Keratinocyte (primary cell): ENCODE measurements at regions not wholly inside any gene's neighbourhood (a gene's known extent, or its start where the extent isn't known, plus 50 kb on each side); places are given as distances from the start of the nearest gene placed in this dataset.

Source experiments
- DNase-seq: peaks from one replicate; pipeline ENCODE4 v3.0.0-alpha.2; 2011; ENCODE audit warnings: low read depth, missing footprints, low spot score
- FAIRE-seq: peaks from 2 replicates; lab custom pipeline; 2011; peaks lifted over from hg19 to GRCh38; lab: Jason Lieb, UNC
- H2AFZ ChIP-seq: 2 replicates; pipeline ENCODE4 v1.6.0; 2012; ENCODE audit warnings: low read length, control low read depth, inconsistent platforms; ENCODE audit not compliant: control insufficient read depth
- H3K27ac ChIP-seq: 2 replicates; pipeline ENCODE4 v1.5.1; 2011; ENCODE audit warnings: low read length; ENCODE audit not compliant: control insufficient read depth, insufficient read depth
- H3K27me3 ChIP-seq: 3 replicates; pipeline ENCODE4 v1.6.0; 2011; ENCODE audit warnings: low read length; ENCODE audit not compliant: control insufficient read depth, insufficient read depth; ENCODE audit errors: extremely low read depth
- H3K36me3 ChIP-seq, 2 experiments: 2 replicates in 1 of 2; 3 replicates in 1 of 2; pipeline ENCODE4 v1.5.1; 2011; ENCODE audit warnings: low read length in 2 of 2, mild to moderate bottlenecking in 1 of 2; ENCODE audit not compliant: control insufficient read depth in 2 of 2, insufficient read depth in 2 of 2; ENCODE audit errors: extremely low read depth in 1 of 2
- H3K4me1 ChIP-seq: 3 replicates; pipeline ENCODE4 v1.5.1; 2011; ENCODE audit warnings: low read length; ENCODE audit not compliant: control insufficient read depth, insufficient read depth; ENCODE audit errors: extremely low read depth
- H3K4me2 ChIP-seq: 3 replicates; pipeline ENCODE4 v1.6.0; 2011; ENCODE audit warnings: low read depth, low read length; ENCODE audit not compliant: control insufficient read depth, insufficient read depth; ENCODE audit errors: extremely low read depth
- H3K4me3 ChIP-seq, 3 experiments: fragments of 200-600 bp in 1 of 3; sonication (generic) in 1 of 3; 2 replicates in 2 of 3; 3 replicates in 1 of 3; pipeline ENCODE4 v1.5.1; 2011 to 2016; ENCODE audit warnings: low read length in 3 of 3, mild to moderate bottlenecking in 3 of 3, control low read depth in 2 of 3, inconsistent platforms in 1 of 3, low read depth in 1 of 3, mixed read lengths in 1 of 3, mixed run types in 1 of 3, moderate library complexity in 1 of 3; ENCODE audit not compliant: control insufficient read depth in 2 of 3, insufficient read depth in 2 of 3; ENCODE audit errors: extremely low read depth in 1 of 3
- H3K79me2 ChIP-seq: 2 replicates; pipeline ENCODE4 v1.6.0; 2012; ENCODE audit warnings: low read length; ENCODE audit not compliant: control insufficient read depth, insufficient read depth
- H3K9ac ChIP-seq: 3 replicates; pipeline ENCODE4 v1.6.0; 2011; ENCODE audit warnings: low read length; ENCODE audit not compliant: control insufficient read depth, insufficient read depth; ENCODE audit errors: extremely low read depth
- H3K9me1 ChIP-seq: 3 replicates; pipeline ENCODE4 v1.6.0; 2011; ENCODE audit warnings: low read length; ENCODE audit not compliant: control insufficient read depth, insufficient read depth; ENCODE audit errors: extremely low read depth
- H3K9me3 ChIP-seq: 2 replicates; pipeline ENCODE4 v1.5.1; 2012; ENCODE audit warnings: low read depth, low read length; ENCODE audit not compliant: control insufficient read depth
- H4K20me1 ChIP-seq: 3 replicates; pipeline ENCODE4 v1.6.0; 2011; ENCODE audit warnings: low read length; ENCODE audit not compliant: control insufficient read depth, insufficient read depth; ENCODE audit errors: extremely low read depth
- EZH2 ChIP-seq: IDR thresholded peaks from one replicate; pipeline ENCODE4 v1.6.1; 2012; ENCODE audit warnings: inconsistent platforms, mild to moderate bottlenecking, low read length, moderate library complexity
- dilution Hi-C: fragments of 300-500 bp; cut with MboI; formaldehyde crosslinking; loops from one replicate; pipeline ENCODE4 v1.7.0; 2020; ENCODE audit warnings: low sequenced_read_pairs; ENCODE audit not compliant: extremely low pct_ligation_motif_present
- TF ChIP-seq, protein P1 (sequence below), 3 experiments: IDR thresholded peaks in 1 of 3; conservative IDR thresholded peaks in 1 of 3; optimal IDR thresholded peaks in 1 of 3; 2 replicates in 2 of 3; 3 replicates in 1 of 3; pipeline versions ENCODE3 to v1.5.1; 2011; ENCODE audit warnings: low read length in 3 of 3, mild to moderate bottlenecking in 3 of 3, moderate library complexity in 2 of 3, control low read depth in 1 of 3, inconsistent platforms in 1 of 3; ENCODE audit not compliant: insufficient read depth in 2 of 3; ENCODE audit errors: extremely low read depth in 1 of 3

DNA sequence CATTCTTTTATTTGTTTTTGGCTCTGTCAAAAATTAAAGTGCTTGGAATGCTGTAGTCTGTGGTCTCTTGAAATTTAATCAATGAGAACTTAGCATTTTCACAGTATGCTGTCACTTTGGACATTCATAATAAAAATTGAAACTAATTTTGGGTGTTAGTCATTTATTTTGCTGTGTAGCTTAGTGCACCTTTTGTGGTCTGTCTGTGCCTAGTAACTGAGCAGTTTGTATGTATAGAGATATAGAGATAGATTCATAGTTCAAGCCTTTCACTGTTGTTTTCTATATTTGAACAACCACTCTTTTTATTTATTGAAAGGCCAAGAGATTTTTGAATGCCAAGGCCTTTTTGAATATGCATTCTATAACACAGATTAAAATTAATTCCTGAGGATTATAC lies 86.4 kb upstream of the TIAM2 start:
- no peak overlapping the region for H3K4me2 ChIP-seq
- no peaks in the 10 kb centered on the region for H3K9me3 ChIP-seq
- no peak overlapping the region for H3K9ac ChIP-seq
- dilution Hi-C loops: no loop called here
- no peaks in the 10 kb centered on the region for H3K9me1 ChIP-seq
- no peak overlapping the region for H2AFZ ChIP-seq
- no peak overlapping the region for H3K4me3 ChIP-seq
- H3K79me2 ChIP-seq: no peaks in the 10 kb centered on the region
- TF ChIP-seq, protein P1, sequence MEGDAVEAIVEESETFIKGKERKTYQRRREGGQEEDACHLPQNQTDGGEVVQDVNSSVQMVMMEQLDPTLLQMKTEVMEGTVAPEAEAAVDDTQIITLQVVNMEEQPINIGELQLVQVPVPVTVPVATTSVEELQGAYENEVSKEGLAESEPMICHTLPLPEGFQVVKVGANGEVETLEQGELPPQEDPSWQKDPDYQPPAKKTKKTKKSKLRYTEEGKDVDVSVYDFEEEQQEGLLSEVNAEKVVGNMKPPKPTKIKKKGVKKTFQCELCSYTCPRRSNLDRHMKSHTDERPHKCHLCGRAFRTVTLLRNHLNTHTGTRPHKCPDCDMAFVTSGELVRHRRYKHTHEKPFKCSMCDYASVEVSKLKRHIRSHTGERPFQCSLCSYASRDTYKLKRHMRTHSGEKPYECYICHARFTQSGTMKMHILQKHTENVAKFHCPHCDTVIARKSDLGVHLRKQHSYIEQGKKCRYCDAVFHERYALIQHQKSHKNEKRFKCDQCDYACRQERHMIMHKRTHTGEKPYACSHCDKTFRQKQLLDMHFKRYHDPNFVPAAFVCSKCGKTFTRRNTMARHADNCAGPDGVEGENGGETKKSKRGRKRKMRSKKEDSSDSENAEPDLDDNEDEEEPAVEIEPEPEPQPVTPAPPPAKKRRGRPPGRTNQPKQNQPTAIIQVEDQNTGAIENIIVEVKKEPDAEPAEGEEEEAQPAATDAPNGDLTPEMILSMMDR (optimal IDR thresholded peaks at IDR 0.05 in 1 of 3, IDR thresholded peaks at IDR 0.05 in 1 of 3, conservative IDR thresholded peaks at IDR 0.05 in 1 of 3; ENCODE audit: extremely low read depth in 1 of 3, insufficient read depth in 2 of 3, low read length in 3 of 3): no peak
- TF ChIP-seq EZH2: no peak
- DNase-seq: no peak
- no peaks in the 10 kb centered on the region for H4K20me1 ChIP-seq
- no peak for FAIRE-seq
- H3K36me3 ChIP-seq: no peaks in the 10 kb centered on the region
- H3K4me1 ChIP-seq: no peaks in the 10 kb centered on the region
- H3K27ac ChIP-seq: no peak overlapping the region
- no peaks in the 10 kb centered on the region for H3K27me3 ChIP-seq

DNA sequence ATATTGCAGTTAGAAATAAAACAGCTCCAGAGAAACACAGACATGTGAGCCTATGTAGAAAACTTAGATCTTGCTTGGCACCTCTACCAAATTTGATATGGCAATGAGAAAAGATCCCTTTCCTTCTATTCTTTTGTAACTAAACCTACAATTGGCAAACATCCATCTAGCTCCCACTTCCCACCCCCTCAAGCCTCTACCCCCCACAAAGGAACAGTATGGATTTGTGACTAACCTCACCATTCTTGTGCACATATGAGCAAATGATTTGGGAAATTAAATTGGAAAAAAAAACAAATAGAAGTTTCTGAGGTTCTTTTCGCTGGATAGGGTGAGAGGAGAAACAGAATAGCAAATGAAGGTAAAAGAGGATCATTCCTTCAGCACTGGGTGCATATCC lies 85.8 kb upstream of the TIAM2 start:
- no peak overlapping the region for H3K4me2 ChIP-seq
- no peak overlapping the region for H3K9ac ChIP-seq
- no peak overlapping the region for H3K27ac ChIP-seq
- no peaks in the 10 kb centered on the region for H3K36me3 ChIP-seq
- H4K20me1 ChIP-seq: no peaks in the 10 kb centered on the region
- no peaks in the 10 kb centered on the region for H3K27me3 ChIP-seq
- no peak for FAIRE-seq
- no peaks in the 10 kb centered on the region for H3K9me1 ChIP-seq
- H2AFZ ChIP-seq: no peak overlapping the region
- dilution Hi-C loops: no loop called here
- DNase-seq: no peak
- H3K4me3 ChIP-seq: no peak overlapping the region
- no peaks in the 10 kb centered on the region for H3K79me2 ChIP-seq
- H3K4me1 ChIP-seq: no peaks in the 10 kb centered on the region
- TF ChIP-seq, protein P1 (optimal IDR thresholded peaks at IDR 0.05 in 1 of 3, IDR thresholded peaks at IDR 0.05 in 1 of 3, conservative IDR thresholded peaks at IDR 0.05 in 1 of 3; ENCODE audit: extremely low read depth in 1 of 3, insufficient read depth in 2 of 3, low read length in 3 of 3): no peak
- no peak for TF ChIP-seq EZH2
- no peaks in the 10 kb centered on the region for H3K9me3 ChIP-seq
